K562 (cell line): ENCODE measurements at regions not wholly inside any gene's neighbourhood (a gene's known extent, or its start where the extent isn't known, plus 50 kb on each side); places are given as distances from the start of the nearest gene placed in this dataset.

Experiments used
- ATAC-seq: fragments of 200-7000 bp; cut with Tn5 transposase; 3 replicates; pipeline ENCODE4 v1.9.1; 2020; ENCODE audit warnings: moderate library complexity
- BruUV-seq: library from RNA; stranded (reverse); fragments of 400-500 nt; replicated peaks from 2 replicates; lab custom pipeline; 2021; lab: Mats Ljungman, UMichigan
- CTCF ChIA-PET: fragments of 300-600 bp; formaldehyde crosslinking; extraction: SDS; loops from one replicate; lab custom pipeline; 2021; ENCODE audit warnings: low intra/inter-chr PET ratio; lab: Yijun Ruan, JAX
- POLR2A ChIA-PET: fragments of 300-600, 350-650 bp; sonication (Branson Sonifier 250); formaldehyde crosslinking; extraction: SDS; loops from one replicate; lab custom pipeline; 2021; ENCODE audit warnings: antibody characterized with exemption, inconsistent platforms; lab: Yijun Ruan, JAX
- DNase-seq, 4 experiments: peaks; one replicate each; pipeline versions ENCODE4 v3.0.0 to v3.0.0-alpha.2; 2011 to 2018; ENCODE audit warnings: low spot score in 3 of 4, mixed read lengths in 3 of 4; ENCODE audit errors: extremely low read depth in 1 of 4
- FAIRE-seq: peaks from 2 replicates; lab custom pipeline; 2011; peaks lifted over from hg19 to GRCh38; lab: Jason Lieb, UNC
- H2AFZ ChIP-seq: 2 replicates; pipeline ENCODE4 v1.6.0; 2011; ENCODE audit warnings: low read depth, low read length, control low read depth, inconsistent platforms
- H3K27ac ChIP-seq: fragments of 200-600 bp; 3 replicates; pipeline ENCODE4 v1.8.0; 2011; ENCODE audit warnings: low read depth, mild to moderate bottlenecking, control low read depth, inconsistent platforms, low read length, moderate library complexity, mixed read lengths; ENCODE audit errors: extremely low read depth
- H3K27me3 ChIP-seq, 2 experiments: fragments of 300-600 bp in 1 of 2; 2 replicates in 1 of 2; 3 replicates in 1 of 2; pipeline versions ENCODE4 v1.6.0 to v1.8.0; 2011; ENCODE audit warnings: inconsistent platforms in 2 of 2, low read length in 2 of 2, mild to moderate bottlenecking in 1 of 2, mixed read lengths in 1 of 2, moderate library complexity in 1 of 2; ENCODE audit not compliant: control insufficient read depth in 2 of 2, insufficient read depth in 2 of 2
- H3K36me3 ChIP-seq: fragments of 300-600 bp; 3 replicates; pipeline ENCODE4 v1.8.0; 2011; ENCODE audit warnings: mild to moderate bottlenecking, low read length, inconsistent platforms; ENCODE audit not compliant: control insufficient read depth, insufficient read depth
- H3K4me1 ChIP-seq, 2 experiments: fragments of 200-600 bp in 1 of 2; replicated peaks in 1 of 2; 2 replicates in 1 of 2; 3 replicates in 1 of 2; pipeline versions ENCODE4 v1.5.1 to v1.8.0; 2011; ENCODE audit warnings: inconsistent platforms in 2 of 2, low read length in 2 of 2, mild to moderate bottlenecking in 1 of 2, mixed read lengths in 1 of 2, moderate library complexity in 1 of 2; ENCODE audit not compliant: control insufficient read depth in 2 of 2, insufficient read depth in 2 of 2
- H3K4me2 ChIP-seq: 2 replicates; pipeline ENCODE4 v1.6.1; 2011; ENCODE audit warnings: low read length, control low read depth, inconsistent platforms, mixed read lengths; ENCODE audit not compliant: insufficient read depth
- H3K4me3 ChIP-seq: fragments of 200-600 bp; sonication (generic), shearing (Covaris generic); 2 replicates; pipeline ENCODE4 v1.5.1; 2016; ENCODE audit warnings: control low read depth, inconsistent platforms
- H3K79me2 ChIP-seq: fragments of 200-600 bp; 3 replicates; pipeline ENCODE4 v1.8.0; 2011; ENCODE audit warnings: low read length, inconsistent platforms; ENCODE audit not compliant: control insufficient read depth, insufficient read depth
- H3K9ac ChIP-seq, 2 experiments: 2 replicates each; pipeline versions ENCODE4 v1.6.0 to v1.6.1; 2011; ENCODE audit warnings: low read depth in 2 of 2, low read length in 2 of 2, control low read depth in 1 of 2, inconsistent platforms in 1 of 2, mild to moderate bottlenecking in 1 of 2, mixed read lengths in 1 of 2; ENCODE audit not compliant: insufficient read depth in 1 of 2
- H3K9me1 ChIP-seq: one replicate; pipeline ENCODE4 v1.6.0; 2011; ENCODE audit warnings: inconsistent platforms, mild to moderate bottlenecking, low read length, moderate library complexity; ENCODE audit not compliant: control insufficient read depth, insufficient read depth
- H3K9me3 ChIP-seq: replicated peaks from 2 replicates; pipeline ENCODE4 v1.5.1; 2011; ENCODE audit warnings: low read depth, low read length, inconsistent platforms; ENCODE audit not compliant: control insufficient read depth, insufficient read depth
- H4K20me1 ChIP-seq: replicated peaks from 2 replicates; pipeline ENCODE4 v1.6.1; 2011; ENCODE audit warnings: low read length, inconsistent platforms, mixed read lengths; ENCODE audit not compliant: control insufficient read depth, insufficient read depth
- ARNT ChIP-seq, 2 experiments: fragments of 450-650 bp; IDR thresholded peaks; 2 replicates each; pipeline ENCODE4 v1.6.1; 2016; ENCODE audit warnings: mild to moderate bottlenecking in 1 of 2
- ESRRB ChIP-seq: fragments of 250-450 bp; sonication (Bioruptor Pico); IDR thresholded peaks from 2 replicates; pipeline ENCODE4 v1.5.0; 2020; ENCODE audit warnings: mild to moderate bottlenecking, moderate library complexity, borderline replicate concordance
- FOXK2 ChIP-seq, 2 experiments: fragments of 450-650 bp; IDR thresholded peaks in 1 of 2; conservative IDR thresholded peaks in 1 of 2; 2 replicates each; pipeline ENCODE4 v1.6.1; 2016; ENCODE audit warnings: low read depth in 2 of 2, mild to moderate bottlenecking in 1 of 2
- JUND ChIP-seq, 2 experiments: IDR thresholded peaks; 2 replicates in 1 of 2; 3 replicates in 1 of 2; pipeline ENCODE4 v1.6.1; 2011; ENCODE audit warnings: borderline replicate concordance in 2 of 2, low read depth in 2 of 2, low read length in 2 of 2, improper control_type of control experiment in 1 of 2, missing biosample characterization in 1 of 2, missing genetic modification characterization in 1 of 2, missing genetic modification reagents in 1 of 2
- KHSRP ChIP-seq: fragments of 450-650 bp; IDR thresholded peaks from 2 replicates; pipeline ENCODE4 v1.6.1; 2017
- NELFE ChIP-seq: IDR thresholded peaks from 2 replicates; pipeline ENCODE4 v1.6.1; 2011; ENCODE audit warnings: mild to moderate bottlenecking; ENCODE audit not compliant: insufficient read depth, insufficient read length
- NR4A1 ChIP-seq, 2 experiments: fragments of 250-450 bp in 1 of 2; fragments of 450-650 bp in 1 of 2; sonication (Bioruptor Pico) in 1 of 2; IDR thresholded peaks; 2 replicates each; pipeline versions ENCODE4 v1.4.0 to v1.6.1; 2016 to 2020; ENCODE audit warnings: mild to moderate bottlenecking in 2 of 2, missing compliant biosample characterization in 1 of 2, missing genetic modification characterization in 1 of 2, moderate library complexity in 1 of 2
- RBM25 ChIP-seq: fragments of 200-400 bp; formaldehyde crosslinking; IDR thresholded peaks from 2 replicates; pipeline ENCODE4 v1.6.1; 2018; ENCODE audit warnings: low read length, low read depth, moderate library complexity; ENCODE audit not compliant: severe bottlenecking
- WGBS: fragments of 100-300 bp; shearing (Covaris generic); methylation state at CpG from one replicate; pipeline ENCODE4 v1.1.6; 2016; ENCODE audit warnings: low coverage, mixed read lengths; ENCODE audit not compliant: insufficient coverage; ENCODE audit errors: missing lambda C conversion rate; 5-methylcytosine and 5-hydroxymethylcytosine counted together
- in situ Hi-C: fragments of 300-500 bp; cut with MboI; formaldehyde crosslinking; loops from 4 replicates; pipeline ENCODE4 v1.15.0; 2018; ENCODE audit warnings: inconsistent platforms, mixed read lengths
- intact Hi-C: fragments of 100-400 bp; cut with micrococcal nuclease; formaldehyde crosslinking; loops from 2 replicates; pipeline ENCODE4 v1.14.2; 2022
- TF ChIP-seq, protein P1 (sequence below), 2 experiments: fragments of 450-650 bp; IDR thresholded peaks; 2 replicates each; pipeline ENCODE4 v1.6.1; 2018; ENCODE audit warnings: mild to moderate bottlenecking in 2 of 2, low read depth in 1 of 2; ENCODE audit not compliant: partially characterized antibody in 2 of 2
- TF ChIP-seq, protein P2 (sequence below): sonication (generic); formaldehyde crosslinking; IDR thresholded peaks from 2 replicates; pipeline ENCODE4 v1.8.1; 2023; ENCODE audit warnings: mild to moderate bottlenecking, missing genetic modification reagents

DNA sequence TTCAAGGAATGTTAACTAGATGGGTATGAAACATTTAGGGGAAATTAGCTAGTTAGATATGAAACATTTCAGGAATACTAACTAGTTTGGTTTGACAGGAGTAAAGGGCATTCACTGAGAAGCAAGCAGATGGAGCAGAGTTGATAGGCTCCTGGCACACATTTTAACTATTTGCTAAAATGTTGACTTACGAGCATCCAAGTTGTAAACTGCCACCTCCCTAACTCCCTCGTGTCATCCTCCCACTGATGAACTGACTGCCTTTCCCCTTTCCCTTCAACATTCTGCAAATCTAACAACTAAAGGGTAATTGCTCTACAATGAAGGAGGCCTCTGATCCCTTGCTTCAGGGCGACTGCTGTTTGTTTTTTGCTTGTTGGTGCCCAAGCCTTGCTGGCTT, 580.4 kb upstream of the FAM98A start:
- in situ Hi-C loops: no loop called here
- no peak for FAIRE-seq
- H3K4me1 ChIP-seq: no peaks in the 10 kb centered on the region

More for the DNA sequence above, 580.4 kb upstream of the FAM98A start:
- DNase-seq (no peak), ATAC-seq (no peak)
- no peaks in the 10 kb centered on the region for H3K9me1 ChIP-seq
- H3K36me3 ChIP-seq: no peaks in the 10 kb centered on the region
- no peaks in the 10 kb centered on the region for H3K27me3 ChIP-seq
- no peak overlapping the region for H3K4me3 ChIP-seq
- H3K27ac ChIP-seq: no peak overlapping the region
- no TSS peak for BruUV-seq
- intact Hi-C loops: no loop called here
- POLR2A ChIA-PET: no interaction called here
- H4K20me1 ChIP-seq: no peaks in the 10 kb centered on the region
- CTCF ChIA-PET: no interaction called here
- H3K79me2 ChIP-seq: no peaks in the 10 kb centered on the region
- no peak overlapping the region for H2AFZ ChIP-seq
- no peaks in the 10 kb centered on the region; the same call in 1 of the 2 replicates for H3K9me3 ChIP-seq
- H3K4me2 ChIP-seq: no peak overlapping the region
- WGBS: 0% methylated on average over 3 of the region's 3 CpGs
- TF ChIP-seq KHSRP (no peak), RBM25 (no peak), NELFE (no peak), FOXK2 (conservative IDR thresholded peaks at IDR 0.05 in 1 of 2, IDR thresholded peaks at IDR 0.05 in 1 of 2; ENCODE audit: low read depth in 2 of 2) (no peak), ARNT (IDR thresholded peaks at IDR 0.05) (no peak), ESRRB (CRISPR knock-in tag) (no peak), NR4A1 (CRISPR knock-in tag; IDR thresholded peaks at IDR 0.05) (no peak), NR4A1 (tag; IDR thresholded peaks at IDR 0.05) (no peak), JUND (IDR thresholded peaks at IDR 0.05; ENCODE audit: borderline replicate concordance, low read depth, low read length) (no peak), JUND (tag; IDR thresholded peaks at IDR 0.05; ENCODE audit: borderline replicate concordance, low read depth, low read length) (no peak)
- TF ChIP-seq, protein P1, sequence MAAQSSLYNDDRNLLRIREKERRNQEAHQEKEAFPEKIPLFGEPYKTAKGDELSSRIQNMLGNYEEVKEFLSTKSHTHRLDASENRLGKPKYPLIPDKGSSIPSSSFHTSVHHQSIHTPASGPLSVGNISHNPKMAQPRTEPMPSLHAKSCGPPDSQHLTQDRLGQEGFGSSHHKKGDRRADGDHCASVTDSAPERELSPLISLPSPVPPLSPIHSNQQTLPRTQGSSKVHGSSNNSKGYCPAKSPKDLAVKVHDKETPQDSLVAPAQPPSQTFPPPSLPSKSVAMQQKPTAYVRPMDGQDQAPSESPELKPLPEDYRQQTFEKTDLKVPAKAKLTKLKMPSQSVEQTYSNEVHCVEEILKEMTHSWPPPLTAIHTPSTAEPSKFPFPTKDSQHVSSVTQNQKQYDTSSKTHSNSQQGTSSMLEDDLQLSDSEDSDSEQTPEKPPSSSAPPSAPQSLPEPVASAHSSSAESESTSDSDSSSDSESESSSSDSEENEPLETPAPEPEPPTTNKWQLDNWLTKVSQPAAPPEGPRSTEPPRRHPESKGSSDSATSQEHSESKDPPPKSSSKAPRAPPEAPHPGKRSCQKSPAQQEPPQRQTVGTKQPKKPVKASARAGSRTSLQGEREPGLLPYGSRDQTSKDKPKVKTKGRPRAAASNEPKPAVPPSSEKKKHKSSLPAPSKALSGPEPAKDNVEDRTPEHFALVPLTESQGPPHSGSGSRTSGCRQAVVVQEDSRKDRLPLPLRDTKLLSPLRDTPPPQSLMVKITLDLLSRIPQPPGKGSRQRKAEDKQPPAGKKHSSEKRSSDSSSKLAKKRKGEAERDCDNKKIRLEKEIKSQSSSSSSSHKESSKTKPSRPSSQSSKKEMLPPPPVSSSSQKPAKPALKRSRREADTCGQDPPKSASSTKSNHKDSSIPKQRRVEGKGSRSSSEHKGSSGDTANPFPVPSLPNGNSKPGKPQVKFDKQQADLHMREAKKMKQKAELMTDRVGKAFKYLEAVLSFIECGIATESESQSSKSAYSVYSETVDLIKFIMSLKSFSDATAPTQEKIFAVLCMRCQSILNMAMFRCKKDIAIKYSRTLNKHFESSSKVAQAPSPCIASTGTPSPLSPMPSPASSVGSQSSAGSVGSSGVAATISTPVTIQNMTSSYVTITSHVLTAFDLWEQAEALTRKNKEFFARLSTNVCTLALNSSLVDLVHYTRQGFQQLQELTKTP (IDR thresholded peaks at IDR 0.05; ENCODE audit: low read depth in 1 of 2, partially characterized antibody in 2 of 2): no peak
- TF ChIP-seq, protein P2, sequence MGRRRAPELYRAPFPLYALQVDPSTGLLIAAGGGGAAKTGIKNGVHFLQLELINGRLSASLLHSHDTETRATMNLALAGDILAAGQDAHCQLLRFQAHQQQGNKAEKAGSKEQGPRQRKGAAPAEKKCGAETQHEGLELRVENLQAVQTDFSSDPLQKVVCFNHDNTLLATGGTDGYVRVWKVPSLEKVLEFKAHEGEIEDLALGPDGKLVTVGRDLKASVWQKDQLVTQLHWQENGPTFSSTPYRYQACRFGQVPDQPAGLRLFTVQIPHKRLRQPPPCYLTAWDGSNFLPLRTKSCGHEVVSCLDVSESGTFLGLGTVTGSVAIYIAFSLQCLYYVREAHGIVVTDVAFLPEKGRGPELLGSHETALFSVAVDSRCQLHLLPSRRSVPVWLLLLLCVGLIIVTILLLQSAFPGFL (CRISPR knock-in tag): no peak
- H3K9ac ChIP-seq: no peak overlapping the region
